B cell (primary cell): ENCODE measurements at regions not wholly inside any gene's neighbourhood (a gene's known extent, or its start where the extent isn't known, plus 50 kb on each side); places are given as distances from the start of the nearest gene placed in this dataset.

Experiments used
- ATAC-seq: fragments of 200-7000 bp; cut with Tn5 transposase; one replicate; pipeline ENCODE4 v1.10.0; 2021; ENCODE audit warnings: low read depth, mild to moderate bottlenecking, moderate number of reproducible peaks, moderate library complexity
- CTCF ChIA-PET: fragments of 350-600 bp; sonication (Branson Sonifier 250); formaldehyde crosslinking; loops from one replicate; lab custom pipeline; 2021; ENCODE audit warnings: antibody characterized with exemption, inconsistent platforms; lab: Charles Lee
- POLR2A ChIA-PET: fragments of 350-600 bp; sonication (Branson Sonifier 250); formaldehyde crosslinking; loops from one replicate; lab custom pipeline; 2021; ENCODE audit warnings: antibody characterized with exemption; lab: Charles Lee
- DNase-seq: peaks from one replicate; pipeline ENCODE4 v3.0.0; 2013
- H2AFZ ChIP-seq: 2 replicates; pipeline ENCODE4 v1.6.1; 2012; ENCODE audit warnings: mild to moderate bottlenecking, low read depth, low read length; ENCODE audit not compliant: insufficient read depth, poor library complexity, severe bottlenecking
- H3K27ac ChIP-seq, 2 donors: 1 replicate in 1 of 2; 2 replicates in 1 of 2; pipeline ENCODE4 v1.5.1; 2012 to 2013; ENCODE audit warnings: low read length in 2 of 2, mild to moderate bottlenecking in 2 of 2, moderate library complexity in 1 of 2
- H3K27me3 ChIP-seq, 4 experiments: fragments of 200-600 bp in 1 of 4; sonication (generic) in 1 of 4; replicated peaks in 1 of 4; 1 replicate in 2 of 4; 2 replicates in 2 of 4; pipeline versions ENCODE4 v1.6.1 to v1.7.0; 2013 to 2016; ENCODE audit warnings: low read length in 3 of 4, mild to moderate bottlenecking in 2 of 4, mixed read lengths in 1 of 4, moderate library complexity in 1 of 4; ENCODE audit not compliant: insufficient read depth in 4 of 4, control insufficient read depth in 3 of 4; ENCODE audit errors: control extremely low read depth in 1 of 4
- H3K36me3 ChIP-seq, 2 experiments: replicated peaks in 1 of 2; 1 replicate in 1 of 2; 2 replicates in 1 of 2; pipeline versions ENCODE4 v1.6.1 to v1.7.1; 2013; ENCODE audit warnings: low read length in 1 of 2; ENCODE audit not compliant: insufficient read depth in 2 of 2, control insufficient read depth in 1 of 2; ENCODE audit errors: control extremely low read depth in 1 of 2, extremely low read depth in 1 of 2
- H3K4me1 ChIP-seq, 2 donors: fragments of 200-600 bp in 1 of 2; sonication (generic) in 1 of 2; 1 replicate in 1 of 2; 2 replicates in 1 of 2; pipeline versions ENCODE4 v1.5.1 to v1.6.1; 2013 to 2017; ENCODE audit warnings: low read length in 2 of 2; ENCODE audit not compliant: control insufficient read depth in 2 of 2, insufficient read depth in 2 of 2
- H3K4me2 ChIP-seq: replicated peaks from 2 replicates; pipeline ENCODE3; 2012; ENCODE audit warnings: mild to moderate bottlenecking, low read depth, low read length; ENCODE audit not compliant: poor library complexity, severe bottlenecking
- H3K4me3 ChIP-seq, 5 experiments: fragments of 200-600 bp in 1 of 5; sonication (generic) in 1 of 5; 1 replicate in 3 of 5; 2 replicates in 2 of 5; pipeline versions ENCODE4 v1.5.1 to v1.7.0; 2011 to 2016; ENCODE audit warnings: low read length in 4 of 5, mild to moderate bottlenecking in 4 of 5, low read depth in 2 of 5, control low read depth in 1 of 5, moderate library complexity in 1 of 5; ENCODE audit not compliant: insufficient read depth in 1 of 5; ENCODE audit errors: control extremely low read depth in 1 of 5, extremely low read depth in 1 of 5
- H3K79me2 ChIP-seq: fragments of 200-600 bp; sonication (generic); one replicate; pipeline ENCODE4 v1.6.0; 2016; ENCODE audit warnings: low read length; ENCODE audit not compliant: control insufficient read depth, insufficient read depth
- H3K9ac ChIP-seq: fragments of 200-600 bp; sonication (generic); 2 replicates; pipeline ENCODE4 v1.6.1; 2017; ENCODE audit warnings: mild to moderate bottlenecking, low read length, moderate library complexity
- H3K9me3 ChIP-seq, 3 donors: one replicate each; pipeline versions ENCODE4 v1.6.1 to v1.7.1; 2013; ENCODE audit warnings: low read length in 2 of 3; ENCODE audit not compliant: control insufficient read depth in 2 of 3, insufficient read depth in 1 of 3; ENCODE audit errors: control extremely low read depth in 1 of 3
- H4K20me1 ChIP-seq: 2 replicates; pipeline ENCODE4 v1.6.0; 2012; ENCODE audit warnings: mild to moderate bottlenecking, low read length; ENCODE audit not compliant: insufficient read depth, control insufficient read depth, poor library complexity, severe bottlenecking
- H3K27ac Mint-ChIP-seq: one replicate; pipeline ENCODE4 v1.8.0; 2021; ENCODE audit warnings: mixed read lengths
- H3K27me3 Mint-ChIP-seq: one replicate; pipeline ENCODE4 v1.8.0; 2021; ENCODE audit warnings: mixed read lengths
- H3K4me1 Mint-ChIP-seq: one replicate; pipeline ENCODE4 v1.8.0; 2021; ENCODE audit warnings: mixed read lengths
- H3K4me3 Mint-ChIP-seq: one replicate; pipeline ENCODE4 v1.8.0; 2021; ENCODE audit warnings: mixed read lengths
- H3K9me3 Mint-ChIP-seq: one replicate; pipeline ENCODE4 v1.8.0; 2022; ENCODE audit warnings: mixed read lengths; ENCODE audit not compliant: insufficient read depth
- EZH2 ChIP-seq: IDR thresholded peaks from 2 replicates; pipeline ENCODE4 v1.6.1; 2012; ENCODE audit warnings: borderline replicate concordance, low read depth, mild to moderate bottlenecking, moderate library complexity, low read length; ENCODE audit not compliant: insufficient read depth, poor library complexity, severe bottlenecking
- WGBS: methylation state at CpG from one replicate; pipeline ENCODE4 v1.1.5; 2013; ENCODE audit warnings: missing lambda C conversion rate; ENCODE audit not compliant: insufficient coverage; 5-methylcytosine and 5-hydroxymethylcytosine counted together
- intact Hi-C: fragments of 100-400 bp; cut with micrococcal nuclease; formaldehyde crosslinking; loops from one replicate; pipeline ENCODE4 v1.10.0; 2022
- TF ChIP-seq, protein P1 (sequence below): fragments of 200-600 bp; IDR thresholded peaks from one replicate; pipeline ENCODE4 v1.8.0; 2022; ENCODE audit warnings: antibody characterized with exemption, mild to moderate bottlenecking

DNA sequence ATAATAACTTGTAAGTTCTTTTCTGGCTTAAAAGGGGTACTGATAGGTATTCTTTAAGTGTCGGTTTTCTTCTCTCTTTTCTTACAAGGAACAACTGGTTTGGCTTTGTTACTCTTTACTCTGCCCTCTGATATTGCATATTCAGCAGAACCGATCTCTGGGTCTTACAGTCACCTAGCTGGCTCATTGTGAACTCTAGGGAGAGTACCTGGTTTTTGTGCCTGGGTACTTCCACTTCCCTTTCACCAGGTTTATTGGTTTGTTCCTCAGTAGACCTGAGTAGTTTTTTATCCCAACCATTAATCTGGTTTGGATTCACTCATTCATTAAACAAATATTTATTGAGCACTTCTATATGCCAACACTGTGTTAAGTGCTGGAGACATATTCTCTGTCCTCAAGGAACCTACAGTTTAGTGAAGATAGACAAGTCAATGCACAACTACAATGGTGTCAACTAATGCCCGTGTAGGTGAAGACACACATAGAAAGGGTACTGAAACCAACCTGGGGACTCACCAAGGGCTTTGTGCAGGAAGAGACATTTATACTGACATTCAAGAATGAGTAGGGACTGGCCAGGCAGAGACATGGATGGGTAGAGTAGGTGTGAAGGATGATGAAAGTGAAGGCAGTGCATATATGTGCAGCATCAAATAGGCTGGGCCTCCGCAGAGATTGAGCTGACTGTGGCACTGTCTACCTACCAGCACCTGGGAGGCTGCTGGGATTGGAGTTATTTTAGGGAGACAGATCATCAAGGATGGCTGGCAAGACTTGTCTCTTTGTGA, 348.8 kb upstream of the C11orf87 start:
- H3K9me3 Mint-ChIP-seq = peaks cover 4% of the 10 kb centered on the region
- intact Hi-C loops = no loop called here
- CTCF ChIA-PET = no interaction called here
- Histone ChIP-seq H3K27ac (no peak overlapping the region), H3K4me2 (no peak overlapping the region), H2AFZ (no peak overlapping the region), H3K9ac (no peak overlapping the region), H3K36me3 (no peaks in the 10 kb centered on the region), H3K4me1 (no peaks in the 10 kb centered on the region), H3K79me2 (no peaks in the 10 kb centered on the region), H4K20me1 (no peaks in the 10 kb centered on the region), H3K27me3 (no peaks in the 10 kb centered on the region), H3K4me3 (no peak overlapping the region), H3K9me3 (no peaks in the 10 kb centered on the region)
- no peak overlapping the region for H3K4me3 Mint-ChIP-seq
- ATAC-seq = no peak
- no peaks in the 10 kb centered on the region for H3K4me1 Mint-ChIP-seq
- peaks cover 6% of the 10 kb centered on the region for H3K27me3 Mint-ChIP-seq
- WGBS = 70% methylated on average over 2 of the region's 4 CpGs
- no peak for TF ChIP-seq EZH2
- TF ChIP-seq, protein P1, sequence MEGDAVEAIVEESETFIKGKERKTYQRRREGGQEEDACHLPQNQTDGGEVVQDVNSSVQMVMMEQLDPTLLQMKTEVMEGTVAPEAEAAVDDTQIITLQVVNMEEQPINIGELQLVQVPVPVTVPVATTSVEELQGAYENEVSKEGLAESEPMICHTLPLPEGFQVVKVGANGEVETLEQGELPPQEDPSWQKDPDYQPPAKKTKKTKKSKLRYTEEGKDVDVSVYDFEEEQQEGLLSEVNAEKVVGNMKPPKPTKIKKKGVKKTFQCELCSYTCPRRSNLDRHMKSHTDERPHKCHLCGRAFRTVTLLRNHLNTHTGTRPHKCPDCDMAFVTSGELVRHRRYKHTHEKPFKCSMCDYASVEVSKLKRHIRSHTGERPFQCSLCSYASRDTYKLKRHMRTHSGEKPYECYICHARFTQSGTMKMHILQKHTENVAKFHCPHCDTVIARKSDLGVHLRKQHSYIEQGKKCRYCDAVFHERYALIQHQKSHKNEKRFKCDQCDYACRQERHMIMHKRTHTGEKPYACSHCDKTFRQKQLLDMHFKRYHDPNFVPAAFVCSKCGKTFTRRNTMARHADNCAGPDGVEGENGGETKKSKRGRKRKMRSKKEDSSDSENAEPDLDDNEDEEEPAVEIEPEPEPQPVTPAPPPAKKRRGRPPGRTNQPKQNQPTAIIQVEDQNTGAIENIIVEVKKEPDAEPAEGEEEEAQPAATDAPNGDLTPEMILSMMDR = no peak
- DNase-seq = no peak
- POLR2A ChIA-PET = no interaction called here
- no peak overlapping the region for H3K27ac Mint-ChIP-seq

GRCh38 chr11:109075976-109076375, 346.0 kb upstream of the C11orf87 start:
- ChIA-PET CTCF (no interaction called here), POLR2A (no interaction called here)
- Histone ChIP-seq H3K4me1 (no peaks in the 10 kb centered on the region), H3K4me3 (no peak overlapping the region), H3K27me3 (no peaks in the 10 kb centered on the region), H2AFZ (no peak overlapping the region), H3K9me3 (no peaks in the 10 kb centered on the region), H3K9ac (no peak overlapping the region), H3K4me2 (no peak overlapping the region), H3K36me3 (no peaks in the 10 kb centered on the region), H3K27ac (no peak overlapping the region), H3K79me2 (no peaks in the 10 kb centered on the region), H4K20me1 (no peaks in the 10 kb centered on the region)
- no peak for TF ChIP-seq EZH2
- TF ChIP-seq, protein P1 = no peak
- Mint-ChIP-seq H3K4me3 (no peak overlapping the region), H3K9me3 (no peaks in the 10 kb centered on the region), H3K27me3 (peaks cover 6% of the 10 kb centered on the region), H3K27ac (no peak overlapping the region), H3K4me1 (no peaks in the 10 kb centered on the region)
- DNase-seq (no peak), ATAC-seq (no peak)
- WGBS = 100% methylated on average over 1 of the region's 2 CpGs
- intact Hi-C loops = no loop called here
